ENCODE measurements at regions not wholly inside any gene's neighbourhood (a gene's known extent, or its start where the extent isn't known, plus 50 kb on each side); places are given as distances from the start of the nearest gene placed in this dataset.

DNA sequence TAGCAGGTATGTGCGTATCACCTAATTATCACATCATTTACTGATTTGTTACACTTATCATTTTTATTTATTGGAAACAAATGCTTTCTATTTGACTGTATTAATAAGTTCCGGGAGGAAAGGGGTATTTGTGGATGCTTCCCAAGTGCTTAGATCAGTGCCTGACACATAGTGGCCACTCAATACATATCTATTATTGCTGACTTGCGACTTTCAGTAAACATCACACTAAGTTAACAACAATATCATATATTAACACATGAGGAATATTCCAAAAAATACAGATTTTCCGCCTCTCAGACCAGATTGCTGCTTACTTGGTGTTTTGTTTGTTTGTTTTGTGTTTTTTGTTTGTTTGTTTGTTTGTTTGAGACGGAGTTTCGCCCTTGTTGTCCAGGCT is 52.6 kb upstream of the ZFP42 start:
- ATAC-seq (no peak), DNase-seq (no peak)
- WGBS, 2 donors, result 74 to 84% methylated on average over 6 of the region's 6 CpGs
- no peak overlapping the region for H3K27ac ChIP-seq
- no peaks in the 10 kb centered on the region for H3K9me3 ChIP-seq
- no peak overlapping the region for H3K4me3 ChIP-seq
- no peaks in the 10 kb centered on the region for H3K36me3 ChIP-seq (replicated peaks in 1 of 2; ENCODE audit: insufficient read depth in 1 of 2, low read depth in 2 of 2)
- no peaks in the 10 kb centered on the region for H3K27me3 ChIP-seq
- no peaks in the 10 kb centered on the region for H3K4me1 ChIP-seq
- no peak for TF ChIP-seq POLR2A (IDR thresholded peaks at IDR 0.05)
- TF ChIP-seq, protein P1, sequence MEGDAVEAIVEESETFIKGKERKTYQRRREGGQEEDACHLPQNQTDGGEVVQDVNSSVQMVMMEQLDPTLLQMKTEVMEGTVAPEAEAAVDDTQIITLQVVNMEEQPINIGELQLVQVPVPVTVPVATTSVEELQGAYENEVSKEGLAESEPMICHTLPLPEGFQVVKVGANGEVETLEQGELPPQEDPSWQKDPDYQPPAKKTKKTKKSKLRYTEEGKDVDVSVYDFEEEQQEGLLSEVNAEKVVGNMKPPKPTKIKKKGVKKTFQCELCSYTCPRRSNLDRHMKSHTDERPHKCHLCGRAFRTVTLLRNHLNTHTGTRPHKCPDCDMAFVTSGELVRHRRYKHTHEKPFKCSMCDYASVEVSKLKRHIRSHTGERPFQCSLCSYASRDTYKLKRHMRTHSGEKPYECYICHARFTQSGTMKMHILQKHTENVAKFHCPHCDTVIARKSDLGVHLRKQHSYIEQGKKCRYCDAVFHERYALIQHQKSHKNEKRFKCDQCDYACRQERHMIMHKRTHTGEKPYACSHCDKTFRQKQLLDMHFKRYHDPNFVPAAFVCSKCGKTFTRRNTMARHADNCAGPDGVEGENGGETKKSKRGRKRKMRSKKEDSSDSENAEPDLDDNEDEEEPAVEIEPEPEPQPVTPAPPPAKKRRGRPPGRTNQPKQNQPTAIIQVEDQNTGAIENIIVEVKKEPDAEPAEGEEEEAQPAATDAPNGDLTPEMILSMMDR (IDR thresholded peaks at IDR 0.05), result no peak
- intact Hi-C loops (cut with DNase I), result no loop called here

DNA sequence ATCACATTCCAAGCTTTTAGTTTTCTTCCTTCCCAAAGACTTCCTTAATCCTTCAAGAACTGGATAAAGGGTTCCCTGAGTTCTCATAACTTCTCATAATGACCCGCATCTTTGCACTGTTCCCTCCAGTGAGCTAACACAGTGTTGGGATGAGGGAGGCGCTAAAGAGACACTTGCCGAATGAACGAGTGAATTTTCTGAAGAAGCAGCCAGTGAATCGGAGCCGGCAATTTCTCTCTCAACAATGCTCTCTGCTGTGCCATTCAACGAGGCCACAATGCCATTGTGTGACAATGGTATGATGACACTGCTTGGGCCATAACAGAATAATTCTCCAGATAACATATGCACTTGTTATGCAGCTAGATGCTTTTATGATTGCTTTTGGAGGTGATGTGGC is 51.4 kb upstream of the ZFP42 start:
- intact Hi-C loops (cut with DNase I), result no loop called here
- TF ChIP-seq, protein P1 (IDR thresholded peaks at IDR 0.05), result no peak
- DNase-seq (no peak), ATAC-seq (no peak)
- Histone ChIP-seq H3K4me3 (no peak overlapping the region), H3K27me3 (no peaks in the 10 kb centered on the region), H3K4me1 (no peaks in the 10 kb centered on the region), H3K36me3 (replicated peaks in 1 of 2; ENCODE audit: insufficient read depth in 1 of 2, low read depth in 2 of 2) (no peaks in the 10 kb centered on the region), H3K9me3 (no peaks in the 10 kb centered on the region), H3K27ac (no peak overlapping the region)
- 69 to 71% methylated on average over 7 of the region's 7 CpGs for WGBS, 2 donors

Small RNA genes lying in the stretch of these regions (small RNA-seq; reads per million reads assigned to genes)
- 4.1 reads per million, percentile 85 among the genes with 10 or more reads in this experiment for gene MRPS36P2

Measured in body of pancreas (tissue), 4 donors.